GM12874 (cell line): ENCODE measurements at regions not wholly inside any gene's neighbourhood (a gene's known extent, or its start where the extent isn't known, plus 50 kb on each side); places are given as distances from the start of the nearest gene placed in this dataset.

Experiments
- TF ChIP-seq, protein P1 (sequence below): IDR thresholded peaks from 2 replicates; pipeline ENCODE4 v1.5.1; 2011; ENCODE audit warnings: low read depth, mild to moderate bottlenecking, control low read depth, low read length, moderate library complexity; ENCODE audit not compliant: insufficient read depth

DNA sequence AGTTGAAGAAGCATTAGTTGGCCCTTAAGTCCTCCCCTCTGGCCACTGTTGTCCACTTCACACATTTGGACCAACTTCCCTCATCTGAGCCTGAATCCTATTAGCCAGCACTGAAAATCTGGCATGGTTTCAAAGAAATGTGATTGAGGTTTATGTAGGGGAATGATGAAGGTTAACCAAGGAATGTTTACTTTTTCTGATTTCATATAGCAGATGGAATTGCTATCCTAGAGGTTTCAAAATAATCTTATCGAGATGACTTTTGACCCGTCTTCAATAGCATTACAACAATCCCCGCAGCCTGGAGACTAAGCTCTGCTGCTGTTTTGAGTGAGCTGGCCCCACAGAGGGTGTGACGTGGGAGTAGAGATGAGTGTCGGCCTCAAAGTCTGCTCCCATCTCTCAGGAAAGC, 200.8 kb upstream of the IL12A start:
- TF ChIP-seq, protein P1, sequence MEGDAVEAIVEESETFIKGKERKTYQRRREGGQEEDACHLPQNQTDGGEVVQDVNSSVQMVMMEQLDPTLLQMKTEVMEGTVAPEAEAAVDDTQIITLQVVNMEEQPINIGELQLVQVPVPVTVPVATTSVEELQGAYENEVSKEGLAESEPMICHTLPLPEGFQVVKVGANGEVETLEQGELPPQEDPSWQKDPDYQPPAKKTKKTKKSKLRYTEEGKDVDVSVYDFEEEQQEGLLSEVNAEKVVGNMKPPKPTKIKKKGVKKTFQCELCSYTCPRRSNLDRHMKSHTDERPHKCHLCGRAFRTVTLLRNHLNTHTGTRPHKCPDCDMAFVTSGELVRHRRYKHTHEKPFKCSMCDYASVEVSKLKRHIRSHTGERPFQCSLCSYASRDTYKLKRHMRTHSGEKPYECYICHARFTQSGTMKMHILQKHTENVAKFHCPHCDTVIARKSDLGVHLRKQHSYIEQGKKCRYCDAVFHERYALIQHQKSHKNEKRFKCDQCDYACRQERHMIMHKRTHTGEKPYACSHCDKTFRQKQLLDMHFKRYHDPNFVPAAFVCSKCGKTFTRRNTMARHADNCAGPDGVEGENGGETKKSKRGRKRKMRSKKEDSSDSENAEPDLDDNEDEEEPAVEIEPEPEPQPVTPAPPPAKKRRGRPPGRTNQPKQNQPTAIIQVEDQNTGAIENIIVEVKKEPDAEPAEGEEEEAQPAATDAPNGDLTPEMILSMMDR, result no peak

DNA sequence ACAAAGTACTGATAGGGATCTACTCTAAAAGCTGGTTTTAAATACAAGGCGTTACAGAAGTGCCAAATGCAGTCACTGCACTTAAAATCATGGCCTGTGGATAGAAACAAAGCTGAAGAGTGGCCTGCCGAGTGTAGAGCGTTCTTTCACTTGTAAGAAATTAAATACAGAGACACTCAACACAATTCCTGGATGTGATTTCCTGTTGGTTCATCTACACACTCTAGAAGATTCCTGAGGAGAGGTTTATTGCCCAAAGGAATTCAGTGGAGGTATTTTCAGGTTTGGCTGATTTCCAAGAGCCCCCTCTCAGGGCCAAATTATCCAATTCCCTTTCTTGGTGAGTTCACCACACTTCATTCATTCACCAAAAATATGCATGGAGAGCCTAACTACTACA, 200.3 kb upstream of the IL12A start:
- TF ChIP-seq, protein P1, result no peak

DNA sequence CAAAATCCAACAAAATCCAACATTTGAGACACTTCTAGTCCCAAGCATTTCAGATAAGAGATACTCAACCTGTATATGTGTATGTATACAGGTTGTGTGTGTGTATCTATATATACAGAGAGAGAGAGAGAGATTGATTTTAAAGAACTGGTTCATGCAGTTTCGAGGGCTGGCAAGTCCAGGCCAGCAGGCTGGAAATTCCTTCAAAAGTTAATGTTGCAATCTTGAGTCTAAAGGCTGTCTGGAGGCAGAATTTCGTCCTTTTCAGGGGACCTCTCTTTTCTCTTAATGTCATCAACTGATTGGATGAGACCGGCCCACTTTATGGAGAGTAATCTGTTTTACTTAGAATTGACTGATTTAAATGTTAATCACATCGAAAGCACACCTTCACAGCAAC, 199.6 kb upstream of the IL12A start:
- TF ChIP-seq, protein P1, result no peak

DNA sequence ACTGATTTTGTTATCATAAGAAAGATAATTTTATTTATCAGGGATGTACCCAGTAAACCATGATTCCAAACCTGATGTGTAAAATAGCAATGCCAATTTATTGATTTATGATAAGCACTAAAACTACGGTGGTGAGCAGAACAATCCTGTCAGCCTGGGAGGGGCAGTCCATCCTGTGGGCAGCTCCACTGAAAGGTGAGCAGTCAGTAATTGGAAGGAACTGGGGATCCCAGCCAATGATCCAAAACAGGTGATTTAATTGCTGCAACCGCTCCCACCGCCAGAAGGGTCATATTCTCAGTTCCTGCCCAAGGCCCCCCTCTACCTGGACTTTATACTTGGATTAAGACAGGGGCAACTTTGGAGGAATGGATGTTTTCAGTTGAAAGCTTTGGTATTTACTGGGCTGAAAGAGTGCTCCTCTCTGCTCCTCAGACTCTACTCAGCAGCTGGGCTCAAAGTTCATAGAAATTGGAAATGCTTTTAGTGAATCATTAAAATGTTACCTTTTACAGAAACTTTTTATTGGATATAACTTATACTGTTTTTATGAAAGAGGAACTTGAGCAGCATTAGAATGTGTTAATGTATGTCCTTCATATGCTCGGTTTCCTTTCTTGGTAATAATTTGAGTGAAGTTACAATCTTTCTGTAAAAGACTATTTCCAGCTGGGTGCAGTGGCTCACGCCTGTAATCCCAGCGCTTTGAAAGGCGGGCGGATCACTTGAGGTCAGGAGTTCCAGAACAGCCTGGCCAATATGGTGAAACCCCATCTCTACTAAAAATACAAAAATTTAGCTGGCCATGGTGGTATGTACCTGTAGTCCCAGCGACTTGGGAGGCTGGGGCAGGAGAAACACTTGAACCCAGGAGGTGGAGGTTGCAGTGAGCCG, 198.6 kb upstream of the IL12A start:
- TF ChIP-seq, protein P1, result no peak

DNA sequence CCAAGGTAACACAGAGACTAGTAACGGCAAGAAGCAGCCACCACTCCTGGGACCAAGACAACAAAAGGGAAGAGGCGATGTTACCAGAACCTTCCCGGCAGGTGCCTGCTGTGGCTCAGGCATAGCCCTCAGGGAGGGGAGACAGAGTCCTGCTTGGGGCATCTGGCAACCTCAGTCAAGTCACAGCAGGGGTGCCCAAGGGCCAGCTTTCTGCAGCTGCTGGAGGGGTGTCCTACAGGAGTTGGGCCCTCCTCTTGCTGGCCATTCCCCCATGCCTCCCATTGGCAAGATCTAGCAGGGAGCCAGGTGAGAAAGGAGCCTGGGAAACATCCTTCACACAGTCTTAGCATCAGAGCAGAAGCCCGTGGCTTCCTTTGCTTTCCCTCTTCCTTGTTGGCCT, 197.3 kb upstream of the IL12A start:
- TF ChIP-seq, protein P1, result no peak

DNA sequence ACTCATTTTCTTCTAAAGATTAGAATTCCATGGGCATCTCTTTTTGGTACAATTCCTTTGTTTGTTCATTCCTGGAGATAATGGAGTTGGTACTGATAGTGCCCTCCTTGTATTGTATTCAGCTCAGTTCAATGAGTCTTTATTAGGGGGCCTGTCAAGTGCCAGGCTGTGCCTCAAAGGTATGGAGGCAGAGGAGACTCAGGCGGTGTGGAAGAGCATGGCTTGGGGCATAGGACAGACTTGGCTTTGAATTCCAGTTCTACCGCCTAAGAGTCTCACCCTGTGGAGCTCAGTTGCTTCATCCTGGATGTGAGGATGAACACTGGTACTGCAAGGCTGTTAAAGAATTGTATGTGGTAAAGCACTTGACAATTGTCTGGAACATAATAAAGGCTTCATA, 196.6 kb upstream of the IL12A start:
- TF ChIP-seq, protein P1, result no peak

DNA sequence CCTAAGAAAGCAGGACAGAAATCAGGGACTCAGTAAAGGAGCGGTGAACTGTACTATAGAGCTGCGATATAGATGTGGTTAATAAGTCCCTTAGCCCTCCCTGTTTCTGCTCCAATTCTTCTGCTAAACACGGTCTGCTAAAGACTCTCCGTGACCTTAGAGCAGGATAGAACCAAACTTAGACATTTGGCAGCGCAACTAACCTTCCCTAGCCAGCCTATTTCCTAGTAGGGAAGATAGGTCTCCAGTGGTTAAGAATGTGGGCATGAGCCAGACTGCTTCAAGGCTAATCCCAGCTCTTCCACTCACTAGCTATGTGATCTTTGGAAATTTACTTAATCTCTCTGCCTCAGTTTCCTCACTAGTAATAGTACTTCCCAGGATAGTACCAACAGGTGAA, 193.6 kb upstream of the IL12A start:
- TF ChIP-seq, protein P1, result no peak
